ENCODE measurements at regions not wholly inside any gene's neighbourhood (a gene's known extent, or its start where the extent isn't known, plus 50 kb on each side); places are given as distances from the start of the nearest gene placed in this dataset.

DNA sequence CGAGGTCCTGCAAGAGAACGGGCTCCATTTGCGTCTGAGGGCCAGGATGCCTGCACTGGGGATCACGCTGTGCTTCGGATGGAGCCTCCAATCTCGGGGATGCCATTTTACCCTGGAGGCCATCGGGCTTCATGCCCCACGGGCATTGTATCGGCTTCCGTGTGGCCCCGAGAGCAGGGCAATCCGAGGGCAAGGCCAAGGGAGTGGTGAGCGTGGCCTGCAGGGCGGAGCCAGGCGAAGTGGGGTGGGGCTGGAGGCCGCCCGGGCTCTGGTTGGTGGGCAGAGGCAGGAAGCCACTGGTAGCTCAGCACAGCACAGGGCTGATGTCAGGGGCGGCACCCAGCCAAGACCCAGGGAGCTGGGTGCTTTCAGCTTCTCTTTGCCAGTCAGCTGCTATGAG lies 57.5 kb upstream of the BHLHE23 start:
- TF ChIP-seq, protein P1, sequence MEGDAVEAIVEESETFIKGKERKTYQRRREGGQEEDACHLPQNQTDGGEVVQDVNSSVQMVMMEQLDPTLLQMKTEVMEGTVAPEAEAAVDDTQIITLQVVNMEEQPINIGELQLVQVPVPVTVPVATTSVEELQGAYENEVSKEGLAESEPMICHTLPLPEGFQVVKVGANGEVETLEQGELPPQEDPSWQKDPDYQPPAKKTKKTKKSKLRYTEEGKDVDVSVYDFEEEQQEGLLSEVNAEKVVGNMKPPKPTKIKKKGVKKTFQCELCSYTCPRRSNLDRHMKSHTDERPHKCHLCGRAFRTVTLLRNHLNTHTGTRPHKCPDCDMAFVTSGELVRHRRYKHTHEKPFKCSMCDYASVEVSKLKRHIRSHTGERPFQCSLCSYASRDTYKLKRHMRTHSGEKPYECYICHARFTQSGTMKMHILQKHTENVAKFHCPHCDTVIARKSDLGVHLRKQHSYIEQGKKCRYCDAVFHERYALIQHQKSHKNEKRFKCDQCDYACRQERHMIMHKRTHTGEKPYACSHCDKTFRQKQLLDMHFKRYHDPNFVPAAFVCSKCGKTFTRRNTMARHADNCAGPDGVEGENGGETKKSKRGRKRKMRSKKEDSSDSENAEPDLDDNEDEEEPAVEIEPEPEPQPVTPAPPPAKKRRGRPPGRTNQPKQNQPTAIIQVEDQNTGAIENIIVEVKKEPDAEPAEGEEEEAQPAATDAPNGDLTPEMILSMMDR (IDR thresholded peaks at IDR 0.05; ENCODE audit: poor library complexity, severe bottlenecking): no peak
- Histone ChIP-seq H3K4me3 (ENCODE audit: severe bottlenecking) (no peak overlapping the region), H3K27ac (ENCODE audit: poor library complexity, severe bottlenecking) (no peak overlapping the region), H3K27me3 (ENCODE audit: insufficient read depth, poor library complexity, severe bottlenecking) (no peaks in the 10 kb centered on the region), H3K4me1 (ENCODE audit: insufficient read depth, poor library complexity, severe bottlenecking) (no peaks in the 10 kb centered on the region), H3K36me3 (ENCODE audit: low read depth) (no peaks in the 10 kb centered on the region), H3K9me3 (ENCODE audit: severe bottlenecking) (no peaks in the 10 kb centered on the region)
- DNase-seq (ENCODE audit: low spot score) (peak; percentile 79), ATAC-seq (ENCODE audit: low read depth) (peak; percentile 28; the same call in 2 of the 3 replicates)

DNA sequence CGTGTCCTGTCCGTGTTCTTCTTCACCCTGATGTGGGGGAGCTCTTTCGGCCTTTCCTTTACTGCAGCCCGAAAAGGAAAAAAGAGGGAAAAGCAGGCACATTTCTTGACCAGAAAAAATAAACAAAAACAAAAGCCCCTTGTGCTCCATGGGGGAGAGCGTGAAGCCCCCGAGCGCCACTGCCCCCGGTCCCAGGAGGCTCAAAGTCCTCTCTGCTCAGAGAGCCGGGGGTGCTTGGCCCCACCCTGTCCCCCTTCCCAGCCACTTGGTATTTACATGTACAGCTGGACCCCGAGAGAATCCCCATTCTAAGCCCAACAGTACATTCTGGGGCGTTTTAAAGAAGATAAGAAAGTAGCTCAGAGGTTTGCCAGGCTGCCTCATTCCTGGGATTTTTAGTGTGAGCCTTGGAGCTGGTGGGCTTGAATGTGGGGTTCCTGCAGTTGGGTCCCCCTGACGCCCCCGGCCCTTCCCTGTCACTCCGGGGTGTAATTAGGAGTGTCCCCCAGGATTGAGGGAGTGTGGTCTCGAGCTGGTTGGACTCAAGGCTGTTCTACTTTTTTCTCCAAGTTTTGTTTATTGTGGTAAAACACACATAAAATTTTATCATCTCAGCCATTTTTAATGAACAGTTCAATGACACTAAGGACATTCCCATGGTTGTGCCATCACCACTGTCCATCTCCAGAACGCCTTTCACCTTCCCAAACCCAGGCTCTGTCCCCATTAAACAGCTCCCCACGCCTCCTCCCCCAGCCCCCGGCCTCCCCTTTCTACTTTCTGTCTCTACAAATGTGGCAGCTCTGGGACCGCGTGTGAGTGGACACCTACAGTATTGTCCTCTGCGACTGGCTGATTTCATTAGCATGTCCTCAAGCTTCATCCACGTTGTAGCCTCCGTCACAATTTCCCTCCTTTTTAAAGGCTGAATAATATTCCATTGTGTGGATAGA lies 55.7 kb upstream of the BHLHE23 start:
- peaks cover 13% of the 10 kb centered on the region for H3K27me3 ChIP-seq (ENCODE audit: insufficient read depth, poor library complexity, severe bottlenecking)

DNA sequence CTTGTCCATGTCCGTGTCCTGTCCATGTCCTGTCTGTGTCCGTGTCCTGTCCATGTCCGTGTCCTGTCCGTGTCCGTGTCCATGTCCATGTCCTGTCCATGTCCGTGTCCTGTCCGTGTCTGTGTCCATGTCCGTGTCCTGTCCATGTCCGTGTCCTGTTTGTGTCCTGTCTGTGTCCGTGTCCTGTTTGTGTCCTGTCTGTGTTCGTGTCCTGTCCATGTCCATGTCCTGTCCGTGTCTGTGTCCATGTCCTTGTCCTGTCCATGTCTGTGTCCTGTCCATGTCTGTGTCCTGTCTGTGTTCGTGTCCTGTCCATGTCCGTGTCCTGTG lies 55.0 kb upstream of the BHLHE23 start:
- Histone ChIP-seq H3K36me3 (ENCODE audit: low read depth) (no peaks in the 10 kb centered on the region), H3K27me3 (ENCODE audit: insufficient read depth, poor library complexity, severe bottlenecking) (peaks cover 13% of the 10 kb centered on the region), H3K27ac (ENCODE audit: poor library complexity, severe bottlenecking) (no peak overlapping the region), H3K9me3 (ENCODE audit: severe bottlenecking) (no peaks in the 10 kb centered on the region), H3K4me1 (ENCODE audit: insufficient read depth, poor library complexity, severe bottlenecking) (no peaks in the 10 kb centered on the region), H3K4me3 (ENCODE audit: severe bottlenecking) (no peak overlapping the region)
- ATAC-seq (ENCODE audit: low read depth): no peak
- TF ChIP-seq, protein P1 (IDR thresholded peaks at IDR 0.05; ENCODE audit: poor library complexity, severe bottlenecking): no peak
- DNase-seq (ENCODE audit: low spot score): peak; percentile 64

More for the DNA sequence above, 55.7 kb upstream of the BHLHE23 start:
- DNase-seq (ENCODE audit: low spot score): peak; percentile 71
- ATAC-seq (ENCODE audit: low read depth): no peak
- Histone ChIP-seq H3K36me3 (ENCODE audit: low read depth) (no peaks in the 10 kb centered on the region), H3K27ac (ENCODE audit: poor library complexity, severe bottlenecking) (no peak overlapping the region), H3K4me1 (ENCODE audit: insufficient read depth, poor library complexity, severe bottlenecking) (no peaks in the 10 kb centered on the region), H3K4me3 (ENCODE audit: severe bottlenecking) (no peak overlapping the region), H3K9me3 (ENCODE audit: severe bottlenecking) (no peaks in the 10 kb centered on the region)
- TF ChIP-seq, protein P1 (IDR thresholded peaks at IDR 0.05; ENCODE audit: poor library complexity, severe bottlenecking): no peak

DNA sequence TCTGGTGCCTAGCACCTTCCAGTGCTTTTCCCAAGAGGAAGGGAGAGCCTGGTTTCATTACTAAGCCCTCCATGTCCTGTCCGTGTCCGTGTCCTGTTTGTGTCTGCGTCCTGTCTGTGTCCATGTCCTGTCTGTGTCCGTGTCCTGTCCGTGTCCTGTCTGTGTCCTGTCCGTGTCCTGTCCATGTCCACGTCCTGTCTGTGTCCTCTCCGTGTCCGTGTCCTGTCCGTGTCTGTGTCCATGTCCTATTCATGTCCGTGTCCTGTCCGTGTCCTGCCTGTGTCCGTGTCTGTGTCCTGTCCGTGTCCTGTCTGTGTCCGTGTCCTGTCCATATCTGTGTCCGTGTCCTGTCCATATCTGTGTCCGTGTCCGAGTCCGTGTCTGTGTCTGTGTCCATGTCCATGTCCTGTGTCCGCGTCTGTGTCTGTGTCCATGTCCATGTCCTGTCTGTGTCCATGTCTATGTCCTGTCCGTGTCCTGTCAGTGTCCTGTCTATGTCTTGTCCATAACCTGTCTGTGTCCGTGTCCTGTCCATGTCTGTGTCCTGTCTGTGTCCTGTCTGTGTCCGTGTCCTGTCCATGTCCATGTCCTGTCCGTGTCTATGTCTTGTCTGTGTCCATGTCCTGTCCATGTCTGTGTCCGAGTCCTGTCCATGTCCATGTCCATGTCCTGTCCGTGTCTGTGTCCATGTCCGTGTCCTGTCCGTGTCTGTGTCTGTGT lies 54.4 kb upstream of the BHLHE23 start:
- no peaks in the 10 kb centered on the region for H3K9me3 ChIP-seq (ENCODE audit: severe bottlenecking)
- DNase-seq (ENCODE audit: low spot score): peak; percentile 78
- H3K27me3 ChIP-seq (ENCODE audit: insufficient read depth, poor library complexity, severe bottlenecking): peaks cover 13% of the 10 kb centered on the region
- TF ChIP-seq, protein P1 (IDR thresholded peaks at IDR 0.05; ENCODE audit: poor library complexity, severe bottlenecking): no peak
- no peaks in the 10 kb centered on the region for H3K36me3 ChIP-seq (ENCODE audit: low read depth)
- no peak for ATAC-seq (ENCODE audit: low read depth)
- no peaks in the 10 kb centered on the region for H3K4me1 ChIP-seq (ENCODE audit: insufficient read depth, poor library complexity, severe bottlenecking)
- H3K4me3 ChIP-seq (ENCODE audit: severe bottlenecking): no peak overlapping the region
- no peak overlapping the region for H3K27ac ChIP-seq (ENCODE audit: poor library complexity, severe bottlenecking)
